NCI-H187 (cell line): ENCODE measurements at regions not wholly inside any gene's neighbourhood (a gene's known extent, or its start where the extent isn't known, plus 50 kb on each side); places are given as distances from the start of the nearest gene placed in this dataset.
"Not testable (repeated sequence)": the region's sequence is repeated elsewhere in the genome, so short reads cannot be mapped to it uniquely, and the experiment has no call there.

Experiments used
- DNase-seq, 2 experiments: peaks; one replicate each; lab custom pipeline; 2025; lab: John Stamatoyannopoulos, UW

- no peak for DNase-seq
Observed at GRCh38 chr18:67862069-67862468, 345.5 kb upstream of the DSEL start.

- DNase-seq = no peak
Observed at GRCh38 chr18:67854340-67854739, 337.8 kb upstream of the DSEL start.

- no peak for DNase-seq
Observed at GRCh38 chr18:67846422-67847098, 330.0 kb upstream of the DSEL start.

- no peak for DNase-seq
Observed at GRCh38 chr18:67845035-67845434, 328.5 kb upstream of the DSEL start.

GRCh38 chr18:67840379-67840778 is 323.9 kb upstream of the DSEL start:
- DNase-seq = no peak

DNA sequence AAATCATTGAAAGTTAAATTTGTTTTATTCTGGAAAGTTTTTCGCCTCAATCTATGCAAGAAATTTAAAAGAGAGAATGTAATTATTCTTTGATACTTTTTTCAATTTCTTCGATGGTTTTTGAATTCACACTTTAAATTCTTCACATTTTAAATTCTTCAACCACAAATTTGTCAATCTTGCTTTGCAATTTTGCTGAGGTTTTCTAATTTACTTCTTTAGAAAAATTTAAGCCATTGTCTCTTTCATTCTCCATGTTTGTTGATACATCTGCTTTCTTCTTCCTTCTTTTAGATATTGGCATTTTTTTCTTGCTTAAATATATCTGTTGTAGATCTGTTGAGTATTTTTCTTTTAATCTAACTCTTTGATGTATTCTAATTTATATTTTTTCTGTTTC is 301.9 kb upstream of the DSEL start:
- DNase-seq = no peak

- DNase-seq = no peak
Observed at GRCh38 chr18:67815280-67815679, 298.8 kb upstream of the DSEL start.

DNA sequence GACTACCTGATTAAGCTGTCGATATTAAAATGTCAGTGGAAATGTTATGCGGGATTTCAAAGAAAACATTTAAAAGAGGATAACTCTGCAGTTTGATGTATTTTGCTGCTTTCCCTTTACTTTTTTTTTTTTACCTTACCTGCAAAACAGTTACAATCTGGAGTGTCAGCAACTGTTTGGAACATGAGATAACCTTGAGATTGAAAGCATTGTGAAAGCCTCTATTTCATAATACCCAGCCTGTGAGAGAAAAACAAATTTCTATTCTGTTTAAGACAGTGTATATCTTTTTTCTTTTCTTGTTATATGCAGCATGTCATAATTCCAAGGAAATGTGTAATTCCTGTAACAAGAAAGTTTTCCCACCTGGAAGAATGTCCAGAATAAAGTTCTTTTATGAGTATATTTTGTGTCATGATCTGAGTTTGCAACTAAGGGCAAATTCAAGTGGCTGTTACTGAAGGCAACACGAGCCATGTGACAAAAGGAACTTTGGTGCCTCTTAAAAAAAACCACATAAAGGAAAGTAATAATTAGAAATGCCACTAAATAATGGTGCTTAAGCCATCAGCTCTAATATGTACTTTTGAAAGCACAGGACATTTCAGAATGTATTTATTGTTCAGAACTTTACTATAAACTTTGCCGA is 297.0 kb upstream of the DSEL start:
- DNase-seq = no peak

GRCh38 chr18:67805261-67805660 is 288.7 kb upstream of the DSEL start:
- no peak for DNase-seq

GRCh38 chr18:67794521-67794920 is 278.0 kb upstream of the DSEL start:
- no peak for DNase-seq

GRCh38 chr18:67790527-67790926 is 274.0 kb upstream of the DSEL start:
- DNase-seq = no peak

- no peak for DNase-seq
Observed at GRCh38 chr18:67789165-67789545, 272.6 kb upstream of the DSEL start.

DNA sequence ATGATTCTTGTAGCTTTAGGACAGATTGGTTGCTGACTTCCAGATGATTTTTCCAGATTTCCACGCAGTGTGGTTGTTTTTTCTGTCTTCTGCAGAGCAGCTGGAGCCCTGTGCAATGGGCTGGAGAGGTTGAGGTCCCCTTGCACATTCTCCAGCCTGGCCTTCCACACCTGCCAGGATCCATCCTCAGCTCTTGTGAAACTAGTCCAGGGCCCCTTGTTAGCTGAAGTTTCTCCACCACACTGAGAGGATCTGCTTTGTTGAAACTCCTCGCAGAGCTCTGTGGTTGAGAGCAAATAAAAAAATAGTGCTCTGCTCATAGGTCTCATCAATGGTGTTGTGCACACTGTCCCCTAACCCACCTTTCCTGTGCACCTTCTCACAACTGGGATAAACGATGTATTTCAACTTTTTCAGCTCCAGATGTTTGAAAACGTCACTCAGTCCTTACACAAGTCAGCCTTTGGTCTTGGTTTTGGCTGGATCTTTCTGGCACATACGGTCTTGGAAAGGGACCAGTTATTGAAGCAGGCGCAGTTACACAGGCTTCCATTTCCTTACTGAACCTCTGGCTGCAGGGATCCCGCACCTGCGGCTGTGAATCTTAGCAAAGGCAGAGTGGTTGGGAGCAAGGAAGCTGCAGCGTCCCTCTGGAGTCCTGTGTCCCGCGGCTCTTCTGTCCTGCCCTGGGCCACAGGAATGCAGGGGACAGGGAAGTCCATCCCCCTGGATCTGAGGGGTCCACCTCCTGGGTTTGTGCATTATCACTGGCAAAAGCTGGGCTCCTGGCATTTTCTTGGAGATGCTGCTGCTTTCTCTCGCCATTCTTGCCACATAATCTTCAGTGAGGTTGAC is 272.0 kb upstream of the DSEL start:
- DNase-seq = no peak

DNA sequence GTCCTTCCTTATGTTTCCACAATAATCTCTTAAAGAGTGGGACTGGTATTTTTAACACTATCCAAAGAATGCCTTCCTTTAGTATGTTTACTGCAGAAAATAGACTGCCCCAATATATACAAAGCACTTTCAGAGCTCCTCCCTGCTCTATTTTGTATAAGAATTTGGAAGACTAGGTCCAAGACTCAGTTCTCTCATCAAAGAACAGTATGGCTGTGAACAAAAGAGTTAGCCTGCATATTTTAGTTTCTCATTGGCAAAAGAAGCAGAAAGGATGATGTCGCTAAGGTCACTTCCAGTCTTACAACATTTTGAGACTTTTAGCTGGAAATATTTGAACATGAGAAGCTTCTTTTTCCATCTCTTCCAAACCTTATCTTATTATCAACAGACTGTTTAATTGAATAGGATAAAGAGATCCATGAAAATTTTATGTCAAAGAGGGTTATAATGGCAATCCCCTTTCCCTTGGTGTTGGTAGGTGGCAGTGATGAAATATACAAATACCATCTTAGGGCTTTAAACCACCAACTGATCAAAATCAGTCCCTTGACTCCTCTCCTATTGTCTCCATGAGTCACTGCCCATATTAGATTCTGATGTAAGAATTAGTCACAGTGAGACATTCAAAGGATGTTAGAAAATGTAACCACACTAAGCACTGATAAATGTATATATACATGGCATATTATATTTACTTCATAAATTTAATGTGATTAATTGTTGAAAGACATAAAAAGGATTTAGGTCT is 266.9 kb upstream of the DSEL start:
- no peak for DNase-seq

GRCh38 chr18:67778016-67778415 is 261.5 kb upstream of the DSEL start:
- DNase-seq = no peak

DNA sequence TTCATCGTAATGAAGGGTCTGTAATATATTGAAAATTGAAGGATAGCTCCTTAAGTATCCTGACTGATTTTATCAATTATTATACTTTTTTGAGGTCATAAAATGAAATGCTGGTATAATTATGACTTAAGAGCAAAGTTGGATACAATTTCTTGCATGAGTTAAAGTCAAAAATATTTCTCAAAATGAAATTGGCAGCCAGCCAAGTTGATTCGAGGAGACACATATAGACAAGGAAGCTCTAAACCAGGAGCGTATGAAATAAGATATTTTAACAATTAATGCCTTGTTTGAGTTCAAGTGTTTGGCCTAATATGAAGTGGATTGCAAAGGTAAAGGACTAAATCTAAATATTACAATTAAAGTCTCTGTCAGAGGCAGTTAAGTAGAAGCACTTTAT is 260.4 kb upstream of the DSEL start:
- no peak for DNase-seq

GRCh38 chr18:67771271-67771670 is 254.8 kb upstream of the DSEL start:
- no peak for DNase-seq

GRCh38 chr18:67770520-67770919 is 254.0 kb upstream of the DSEL start:
- no peak for DNase-seq

GRCh38 chr18:67766930-67767329 is 250.4 kb upstream of the DSEL start:
- no peak for DNase-seq

GRCh38 chr18:67752211-67752610 is 235.7 kb upstream of the DSEL start:
- not testable (repeated sequence) for DNase-seq

DNA sequence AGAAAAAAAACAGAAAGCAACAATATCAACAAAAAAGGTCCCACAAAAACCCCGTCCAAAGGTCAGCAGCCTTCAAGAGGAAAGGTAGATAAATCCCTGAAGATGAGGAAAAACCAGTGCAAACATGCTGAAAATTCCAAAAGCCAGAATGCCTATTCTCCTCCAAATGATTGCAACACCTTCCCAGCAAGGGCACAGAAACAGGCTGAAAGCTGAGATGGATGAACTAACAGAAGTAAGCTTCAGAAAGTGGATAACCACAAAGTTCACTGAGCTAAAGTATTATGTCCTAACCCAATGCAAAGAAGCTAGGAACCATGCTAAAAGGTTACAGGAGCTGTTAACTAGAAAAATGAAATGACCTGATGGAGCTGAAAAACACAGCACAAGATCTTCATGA is 226.4 kb upstream of the DSEL start:
- DNase-seq = no peak

GRCh38 chr18:67742525-67742924 is 226.0 kb upstream of the DSEL start:
- no peak for DNase-seq
